ENCODE measurements at regions not wholly inside any gene's neighbourhood (a gene's known extent, or its start where the extent isn't known, plus 50 kb on each side); places are given as distances from the start of the nearest gene placed in this dataset.

- ATAC-seq (no peak), DNase-seq (ENCODE audit: low read depth, low spot score) (no peak)
- BruUV-seq (replicated peaks), result no TSS peak
- POLR2A ChIA-PET, result no interaction called here
- H3K9me3 ChIP-seq (ENCODE audit: control insufficient read depth, insufficient read depth, low read depth, low read length), result no peaks in the 10 kb centered on the region
- intact Hi-C loops (cut with micrococcal nuclease; ENCODE audit: unreplicated experiment) (no loop called here), in situ Hi-C loops (cut with HindIII; ENCODE audit: low pct_unique_long_range_greater_than_20kb, low sequenced_read_pairs) (no loop called here)
- H3K4me1 ChIP-seq (ENCODE audit: control insufficient read depth, insufficient read depth, low read length), result no peaks in the 10 kb centered on the region
- H3K27ac ChIP-seq (ENCODE audit: low read length), result no peak overlapping the region
- CTCF ChIA-PET, result no interaction called here
- TF ChIP-seq TCF7L2 (IDR thresholded peaks at IDR 0.05; ENCODE audit: low read depth, low read length) (no peak), REST (IDR thresholded peaks at IDR 0.05; ENCODE audit: insufficient read depth in 1 of 2, low read depth in 2 of 2, low read length in 1 of 2) (no peak), CTCF (IDR thresholded peaks at IDR 0.05) (no peak), POLR2AphosphoS5 (IDR thresholded peaks at IDR 0.05; ENCODE audit: low read depth, low read length) (no peak), SIN3A (IDR thresholded peaks at IDR 0.05; ENCODE audit: borderline replicate concordance, insufficient read depth, low read depth, low read length) (no peak)
- H3K27me3 ChIP-seq (ENCODE audit: control insufficient read depth, insufficient read depth, low read length), result no peaks in the 10 kb centered on the region
- H3K4me3 ChIP-seq (ENCODE audit: low read depth in 2 of 2, low read length in 2 of 2), result no peak overlapping the region
- no peaks in the 10 kb centered on the region for H3K36me3 ChIP-seq (ENCODE audit: control insufficient read depth, insufficient read depth, low read length)
Observed at GRCh38 chr6:145544514-145544913, 190.8 kb downstream of the EPM2A start.

- no peak for TF ChIP-seq SIN3A (IDR thresholded peaks at IDR 0.05; ENCODE audit: borderline replicate concordance, insufficient read depth, low read depth, low read length)
- no peak for TF ChIP-seq TCF7L2 (IDR thresholded peaks at IDR 0.05; ENCODE audit: low read depth, low read length)
- no peak for TF ChIP-seq POLR2AphosphoS5 (IDR thresholded peaks at IDR 0.05; ENCODE audit: low read depth, low read length)
- TF ChIP-seq REST (IDR thresholded peaks at IDR 0.05; ENCODE audit: insufficient read depth in 1 of 2, low read depth in 2 of 2, low read length in 1 of 2), result no peak
- TF ChIP-seq CTCF (IDR thresholded peaks at IDR 0.05), result no peak
- Histone ChIP-seq H3K36me3 (ENCODE audit: control insufficient read depth, insufficient read depth, low read length) (no peaks in the 10 kb centered on the region), H3K4me1 (ENCODE audit: control insufficient read depth, insufficient read depth, low read length) (no peaks in the 10 kb centered on the region), H3K27ac (ENCODE audit: low read length) (no peak overlapping the region), H3K27me3 (ENCODE audit: control insufficient read depth, insufficient read depth, low read length) (no peaks in the 10 kb centered on the region), H3K9me3 (ENCODE audit: control insufficient read depth, insufficient read depth, low read depth, low read length) (no peaks in the 10 kb centered on the region), H3K4me3 (ENCODE audit: low read depth in 2 of 2, low read length in 2 of 2) (no peak overlapping the region)
- in situ Hi-C loops (cut with HindIII; ENCODE audit: low pct_unique_long_range_greater_than_20kb, low sequenced_read_pairs), result no loop called here
- no peak for DNase-seq (ENCODE audit: low read depth, low spot score)
- no TSS peak for BruUV-seq (replicated peaks)
- ChIA-PET CTCF (no interaction called here), POLR2A (no interaction called here)
- no peak for ATAC-seq
- intact Hi-C loops (cut with micrococcal nuclease; ENCODE audit: unreplicated experiment), result no loop called here
Observed at GRCh38 chr6:145546265-145546664, 189.1 kb downstream of the EPM2A start.
